Thyroid gland (tissue), 4 donors: ENCODE measurements at regions not wholly inside any gene's neighbourhood (a gene's known extent, or its start where the extent isn't known, plus 50 kb on each side); places are given as distances from the start of the nearest gene placed in this dataset.

ENCODE experiments used
- POLR2A ChIP-seq, 2 donors: fragments of 450-650 bp; IDR thresholded peaks; one replicate each; pipeline ENCODE4 v1.6.1; 2017; ENCODE audit warnings: antibody characterized with exemption in 2 of 2, mild to moderate bottlenecking in 2 of 2, moderate library complexity in 1 of 2
- TF ChIP-seq, protein P1 (sequence below), 6 experiments: fragments of 200-600 bp in 3 of 6; fragments of 450-650 bp in 3 of 6; sonication (generic) in 3 of 6; IDR thresholded peaks; one replicate each; pipeline ENCODE4 v1.5.1; 2016 to 2019; ENCODE audit warnings: antibody characterized with exemption in 6 of 6, mild to moderate bottlenecking in 2 of 6, inconsistent platforms in 1 of 6, moderate library complexity in 1 of 6

DNA sequence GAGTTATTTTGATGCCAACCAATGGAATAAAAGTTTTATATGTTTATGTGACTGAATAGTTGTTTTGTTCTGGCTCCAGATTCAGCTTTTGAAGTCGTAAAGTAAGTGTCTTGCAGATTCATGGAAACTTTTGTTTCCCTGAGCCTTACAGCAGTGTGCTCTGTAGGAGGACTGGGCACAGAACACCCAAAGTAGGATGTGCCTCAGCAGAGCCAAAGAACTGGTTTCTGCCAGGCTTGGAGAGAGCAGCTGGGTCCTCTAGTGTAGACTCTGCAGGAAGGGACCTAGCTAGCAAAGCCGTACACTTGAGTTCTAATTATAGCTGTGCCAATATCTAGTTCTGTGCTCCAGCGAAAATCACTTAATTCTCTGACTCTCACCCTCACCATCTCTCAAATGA lies 261.2 kb upstream of the DNAJC19 start:
- TF ChIP-seq POLR2A (IDR thresholded peaks at IDR 0.05), result no peak
- TF ChIP-seq, protein P1, sequence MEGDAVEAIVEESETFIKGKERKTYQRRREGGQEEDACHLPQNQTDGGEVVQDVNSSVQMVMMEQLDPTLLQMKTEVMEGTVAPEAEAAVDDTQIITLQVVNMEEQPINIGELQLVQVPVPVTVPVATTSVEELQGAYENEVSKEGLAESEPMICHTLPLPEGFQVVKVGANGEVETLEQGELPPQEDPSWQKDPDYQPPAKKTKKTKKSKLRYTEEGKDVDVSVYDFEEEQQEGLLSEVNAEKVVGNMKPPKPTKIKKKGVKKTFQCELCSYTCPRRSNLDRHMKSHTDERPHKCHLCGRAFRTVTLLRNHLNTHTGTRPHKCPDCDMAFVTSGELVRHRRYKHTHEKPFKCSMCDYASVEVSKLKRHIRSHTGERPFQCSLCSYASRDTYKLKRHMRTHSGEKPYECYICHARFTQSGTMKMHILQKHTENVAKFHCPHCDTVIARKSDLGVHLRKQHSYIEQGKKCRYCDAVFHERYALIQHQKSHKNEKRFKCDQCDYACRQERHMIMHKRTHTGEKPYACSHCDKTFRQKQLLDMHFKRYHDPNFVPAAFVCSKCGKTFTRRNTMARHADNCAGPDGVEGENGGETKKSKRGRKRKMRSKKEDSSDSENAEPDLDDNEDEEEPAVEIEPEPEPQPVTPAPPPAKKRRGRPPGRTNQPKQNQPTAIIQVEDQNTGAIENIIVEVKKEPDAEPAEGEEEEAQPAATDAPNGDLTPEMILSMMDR (IDR thresholded peaks at IDR 0.05), result no peak
